ENCODE measurements at regions not wholly inside any gene's neighbourhood (a gene's known extent, or its start where the extent isn't known, plus 50 kb on each side); places are given as distances from the start of the nearest gene placed in this dataset.

DNA sequence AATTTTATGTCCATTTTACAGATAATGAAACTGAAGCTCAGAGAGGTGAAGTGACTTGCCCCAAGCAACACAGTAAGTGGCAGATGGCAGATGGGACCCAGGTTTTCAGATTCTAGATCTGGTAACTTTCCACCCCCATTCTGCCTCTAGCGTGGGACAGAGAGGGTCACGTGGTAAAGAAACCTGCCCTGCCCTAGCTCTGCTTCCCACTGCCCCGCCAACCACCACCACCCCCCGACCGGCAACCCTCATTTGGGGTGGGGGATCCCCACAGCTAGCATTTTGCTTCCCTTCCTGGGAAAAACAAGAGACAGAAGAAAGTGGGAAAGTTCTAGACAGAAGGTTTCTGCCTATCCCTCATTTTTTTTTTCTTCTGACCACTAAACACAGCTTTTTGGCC is 172.5 kb downstream of the ACTL7B start:
- no peak for DNase-seq (ENCODE audit: low read depth)
- no peak overlapping the region for H3K4me3 ChIP-seq (ENCODE audit: low read length)
- TF ChIP-seq, protein P1, sequence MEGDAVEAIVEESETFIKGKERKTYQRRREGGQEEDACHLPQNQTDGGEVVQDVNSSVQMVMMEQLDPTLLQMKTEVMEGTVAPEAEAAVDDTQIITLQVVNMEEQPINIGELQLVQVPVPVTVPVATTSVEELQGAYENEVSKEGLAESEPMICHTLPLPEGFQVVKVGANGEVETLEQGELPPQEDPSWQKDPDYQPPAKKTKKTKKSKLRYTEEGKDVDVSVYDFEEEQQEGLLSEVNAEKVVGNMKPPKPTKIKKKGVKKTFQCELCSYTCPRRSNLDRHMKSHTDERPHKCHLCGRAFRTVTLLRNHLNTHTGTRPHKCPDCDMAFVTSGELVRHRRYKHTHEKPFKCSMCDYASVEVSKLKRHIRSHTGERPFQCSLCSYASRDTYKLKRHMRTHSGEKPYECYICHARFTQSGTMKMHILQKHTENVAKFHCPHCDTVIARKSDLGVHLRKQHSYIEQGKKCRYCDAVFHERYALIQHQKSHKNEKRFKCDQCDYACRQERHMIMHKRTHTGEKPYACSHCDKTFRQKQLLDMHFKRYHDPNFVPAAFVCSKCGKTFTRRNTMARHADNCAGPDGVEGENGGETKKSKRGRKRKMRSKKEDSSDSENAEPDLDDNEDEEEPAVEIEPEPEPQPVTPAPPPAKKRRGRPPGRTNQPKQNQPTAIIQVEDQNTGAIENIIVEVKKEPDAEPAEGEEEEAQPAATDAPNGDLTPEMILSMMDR (conservative IDR thresholded peaks at IDR 0.05; ENCODE audit: low read length): no peak

DNA sequence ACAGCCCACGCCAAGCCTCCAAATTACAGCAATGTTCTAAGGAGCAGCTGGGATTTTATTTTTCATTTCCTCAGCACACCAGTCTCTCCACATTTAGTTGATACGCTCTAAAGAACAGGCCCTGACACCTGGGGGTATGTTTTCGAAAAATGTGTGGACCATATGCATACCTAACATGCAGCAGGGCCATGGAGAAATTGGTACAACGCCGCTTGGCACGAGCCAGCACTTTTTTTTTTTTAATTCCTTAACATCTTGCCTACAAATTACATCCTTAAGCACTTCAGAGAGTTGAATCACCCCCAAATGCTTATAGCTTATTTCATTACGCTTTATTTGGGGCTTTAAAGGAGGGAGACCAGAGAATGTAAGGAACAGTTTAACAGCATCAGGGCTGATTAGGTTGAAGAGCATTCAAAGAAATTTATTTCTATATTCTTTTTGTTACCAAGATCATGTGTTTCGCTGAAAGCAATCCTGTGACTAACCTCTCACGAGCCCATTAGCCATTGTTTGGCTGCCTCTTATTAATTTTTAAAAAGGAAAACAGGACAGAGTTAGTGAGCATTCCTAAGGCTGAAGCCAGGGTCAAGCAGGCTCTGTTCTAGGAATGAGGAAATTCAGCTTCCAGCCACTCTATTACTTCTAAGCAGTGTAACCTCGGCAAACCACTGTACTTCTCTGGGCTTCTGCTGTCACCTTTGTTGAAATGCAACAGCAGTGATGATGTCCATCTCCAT is 173.8 kb downstream of the ACTL7B start:
- TF ChIP-seq, protein P1 (conservative IDR thresholded peaks at IDR 0.05; ENCODE audit: low read length): no peak
- no peak overlapping the region for H3K4me3 ChIP-seq (ENCODE audit: low read length)
- peak; percentile 27 for DNase-seq (ENCODE audit: low read depth)

DNA sequence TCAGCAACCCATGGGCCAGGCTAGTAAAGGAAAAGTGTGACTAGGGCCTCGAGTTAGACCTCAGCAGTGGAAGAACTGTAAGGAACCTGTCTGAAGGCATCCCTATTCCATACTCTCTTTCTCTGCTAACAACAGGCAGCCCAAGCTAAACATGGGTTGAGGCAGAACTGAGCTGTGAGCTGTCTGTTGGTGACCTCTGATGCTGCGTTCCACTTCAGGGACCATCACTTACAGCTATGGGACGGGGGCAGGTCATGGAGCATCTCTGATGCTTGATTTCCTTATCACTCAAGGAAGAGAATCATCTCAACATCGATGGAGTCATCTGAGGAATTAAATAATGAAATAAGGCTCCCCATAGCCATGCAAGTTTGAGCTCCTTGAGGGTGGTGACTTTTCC is 174.8 kb downstream of the ACTL7B start:
- H3K4me3 ChIP-seq (ENCODE audit: low read length): no peak overlapping the region
- DNase-seq (ENCODE audit: low read depth): no peak
- TF ChIP-seq, protein P1 (conservative IDR thresholded peaks at IDR 0.05; ENCODE audit: low read length): no peak

DNA sequence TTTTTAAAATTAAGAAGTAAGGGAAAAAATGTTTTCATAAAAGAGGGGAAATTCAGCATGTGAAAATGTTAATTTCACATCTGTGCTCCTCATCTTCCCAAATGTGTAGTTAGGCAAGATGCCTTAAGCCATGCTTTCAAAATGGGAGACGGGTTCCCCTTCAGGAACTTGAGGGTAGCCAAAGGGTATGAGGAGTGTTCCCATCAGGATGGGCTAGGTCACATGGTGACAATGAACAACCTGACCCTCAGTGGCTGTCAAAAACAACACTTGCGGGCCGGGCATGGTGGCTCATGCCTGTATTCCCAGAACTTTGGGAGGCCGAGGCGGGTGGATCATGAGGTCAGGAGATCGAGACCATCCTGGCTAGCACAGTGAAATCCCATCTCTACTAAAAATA is 178.0 kb downstream of the ACTL7B start:
- no peak overlapping the region for H3K4me3 ChIP-seq (ENCODE audit: low read length)
- DNase-seq (ENCODE audit: low read depth): no peak
- TF ChIP-seq, protein P1 (conservative IDR thresholded peaks at IDR 0.05; ENCODE audit: low read length): no peak

DNA sequence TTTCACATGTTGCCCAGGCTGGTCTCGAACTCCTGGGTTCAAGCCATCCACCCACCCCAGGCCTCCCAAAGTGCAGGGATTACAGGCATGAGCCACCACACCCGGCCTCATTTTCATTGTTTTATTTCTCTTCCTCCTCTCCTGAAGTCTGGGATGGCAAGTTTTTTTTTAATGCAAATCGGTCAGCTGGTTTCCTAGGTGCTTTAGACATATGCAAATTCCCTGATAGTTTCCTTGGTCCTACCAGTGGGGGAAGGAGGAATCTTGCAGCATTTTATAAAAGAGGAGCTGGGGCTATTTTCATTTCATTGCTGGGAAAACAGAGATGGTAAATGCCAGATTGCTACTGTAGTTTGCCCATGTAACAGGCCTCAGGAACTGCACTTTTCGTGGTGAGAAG is 179.4 kb downstream of the ACTL7B start:
- no peak for DNase-seq (ENCODE audit: low read depth)
- no peak overlapping the region for H3K4me3 ChIP-seq (ENCODE audit: low read length)
- TF ChIP-seq, protein P1 (conservative IDR thresholded peaks at IDR 0.05; ENCODE audit: low read length): no peak

DNA sequence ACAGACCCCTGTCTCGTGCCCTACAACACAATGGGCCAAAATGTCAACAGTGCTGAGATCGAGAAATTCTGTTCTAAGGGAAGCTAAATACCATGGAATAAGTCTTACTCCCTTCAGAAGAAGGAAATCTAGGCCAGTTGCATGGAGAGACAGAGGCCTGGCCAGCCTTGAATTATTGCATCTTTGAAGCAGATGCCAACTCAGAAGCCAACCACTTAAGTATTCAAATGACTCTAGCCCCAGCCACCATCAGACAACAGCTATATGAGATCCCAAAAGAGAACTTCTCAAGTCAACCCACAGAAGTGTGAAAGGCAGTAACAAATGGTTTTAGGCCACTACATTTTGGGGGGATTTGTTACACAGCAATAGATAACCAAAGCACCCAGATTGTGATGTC is 180.1 kb downstream of the ACTL7B start:
- TF ChIP-seq, protein P1 (conservative IDR thresholded peaks at IDR 0.05; ENCODE audit: low read length): no peak
- H3K4me3 ChIP-seq (ENCODE audit: low read length): no peak overlapping the region
- no peak for DNase-seq (ENCODE audit: low read depth)

DNA sequence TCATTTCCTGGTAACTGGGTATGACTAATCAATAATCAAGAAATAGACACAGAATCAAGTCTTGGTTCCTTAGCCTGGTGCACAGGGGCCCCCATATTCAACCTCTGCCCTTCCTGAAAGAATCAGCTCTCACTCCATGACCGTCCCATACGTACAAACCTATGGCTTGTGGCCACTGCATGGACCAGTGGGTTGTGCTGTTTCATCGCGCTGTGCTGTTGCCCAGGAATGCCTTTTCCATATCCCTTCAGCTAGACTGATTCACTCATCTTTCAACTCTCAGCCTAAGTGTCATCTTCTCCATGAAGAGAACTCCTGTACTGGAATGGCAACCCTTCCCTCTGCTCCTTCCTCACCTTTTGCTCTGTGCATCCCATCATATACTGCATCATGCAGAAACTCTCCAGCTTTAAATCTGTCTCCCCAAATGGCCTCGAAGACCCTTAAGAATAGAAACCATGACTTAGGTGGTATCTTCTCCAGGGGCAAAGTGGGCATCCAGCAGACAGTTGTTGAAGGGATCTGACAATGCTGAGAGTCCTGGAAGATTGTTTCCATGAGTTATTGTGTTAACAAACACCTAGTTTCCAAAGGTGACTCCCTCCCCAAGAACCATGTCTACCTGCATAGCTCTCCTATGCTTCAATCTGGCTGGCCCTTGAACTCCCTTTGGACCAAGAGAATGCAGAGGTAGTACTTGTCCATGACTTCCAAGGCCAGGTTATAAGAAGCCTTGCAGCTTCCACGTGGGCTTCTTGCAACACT is 180.8 kb downstream of the ACTL7B start:
- H3K4me3 ChIP-seq (ENCODE audit: low read length): no peak overlapping the region
- no peak for DNase-seq (ENCODE audit: low read depth)
- TF ChIP-seq, protein P1 (conservative IDR thresholded peaks at IDR 0.05; ENCODE audit: low read length): no peak

Measured in AG10803 (cell line).